H9 (cell line): ENCODE measurements at regions not wholly inside any gene's neighbourhood (a gene's known extent, or its start where the extent isn't known, plus 50 kb on each side); places are given as distances from the start of the nearest gene placed in this dataset.
A peak's percentile ranks its signal among the peaks of the same experiment; 100 is the strongest.

Experiments
- DNase-seq: peaks from one replicate; pipeline ENCODE4 v3.0.0-alpha.2; 2017
- H2AFZ ChIP-seq: one replicate; pipeline ENCODE4 v1.6.1; 2013; ENCODE audit warnings: mild to moderate bottlenecking, low read length, control low read depth, moderate library complexity
- H2AK5ac ChIP-seq: 2 replicates; pipeline ENCODE4 v1.6.1; 2013; ENCODE audit warnings: low read length, control low read depth, mixed read lengths; ENCODE audit not compliant: insufficient read length
- H2BK120ac ChIP-seq: one replicate; pipeline ENCODE4 v1.6.1; 2013; ENCODE audit warnings: low read depth, mild to moderate bottlenecking, low read length, control low read depth, inconsistent platforms; ENCODE audit not compliant: poor library complexity, severe bottlenecking
- H2BK12ac ChIP-seq: 2 replicates; pipeline ENCODE4 v1.6.1; 2013; ENCODE audit warnings: low read length, control low read depth, mixed read lengths, low read depth; ENCODE audit not compliant: insufficient read length
- H2BK15ac ChIP-seq: 2 replicates; pipeline ENCODE4 v1.6.1; 2013; ENCODE audit warnings: low read depth, low read length, control low read depth
- H2BK20ac ChIP-seq: one replicate; pipeline ENCODE4 v1.6.1; 2013; ENCODE audit warnings: low read depth, mild to moderate bottlenecking, low read length, control low read depth, inconsistent platforms; ENCODE audit not compliant: poor library complexity, severe bottlenecking
- H2BK5ac ChIP-seq: 2 replicates; pipeline ENCODE4 v1.6.1; 2013; ENCODE audit warnings: low read length, control low read depth, mixed read lengths; ENCODE audit not compliant: insufficient read length
- H3K14ac ChIP-seq: 2 replicates; pipeline ENCODE4 v1.6.1; 2013; ENCODE audit warnings: low read length, control low read depth; ENCODE audit not compliant: insufficient read depth
- H3K18ac ChIP-seq: 2 replicates; pipeline ENCODE4 v1.6.1; 2013; ENCODE audit warnings: low read depth, mild to moderate bottlenecking, mixed read lengths, low read length, control low read depth; ENCODE audit not compliant: insufficient read length
- H3K23ac ChIP-seq: 2 replicates; pipeline ENCODE4 v1.6.1; 2013; ENCODE audit warnings: low read length, control low read depth, mixed read lengths, low read depth; ENCODE audit not compliant: insufficient read length
- H3K23me2 ChIP-seq: 2 replicates; pipeline ENCODE4 v1.6.1; 2013; ENCODE audit warnings: low read depth, mild to moderate bottlenecking, mixed read lengths, low read length, control low read depth; ENCODE audit not compliant: insufficient read length, poor library complexity, severe bottlenecking
- H3K27ac ChIP-seq: 2 replicates; pipeline ENCODE4 v1.5.1; 2013; ENCODE audit warnings: low read length, control low read depth, mixed read lengths, low read depth; ENCODE audit not compliant: insufficient read length
- H3K27me3 ChIP-seq: 2 replicates; pipeline ENCODE4 v1.6.1; 2013; ENCODE audit warnings: low read length, control low read depth, inconsistent platforms; ENCODE audit not compliant: insufficient read depth
- H3K4ac ChIP-seq: 2 replicates; pipeline ENCODE4 v1.6.1; 2013; ENCODE audit warnings: low read depth, mild to moderate bottlenecking, control low read depth, inconsistent platforms, low read length, moderate library complexity
- H3K4me1 ChIP-seq: 2 replicates; pipeline ENCODE4 v1.6.1; 2013; ENCODE audit warnings: low read length, control low read depth, inconsistent platforms; ENCODE audit not compliant: insufficient read depth
- H3K4me2 ChIP-seq: 2 replicates; pipeline ENCODE4 v1.6.1; 2013; ENCODE audit warnings: low read length, control low read depth, mixed read lengths; ENCODE audit not compliant: insufficient read length, insufficient read depth
- H3K56ac ChIP-seq: 2 replicates; pipeline ENCODE4 v1.6.1; 2013; ENCODE audit warnings: low read depth, mild to moderate bottlenecking, mixed read lengths, low read length, control low read depth; ENCODE audit not compliant: insufficient read length
- H3K79me1 ChIP-seq: 2 replicates; pipeline ENCODE4 v1.6.1; 2013; ENCODE audit warnings: low read depth, mild to moderate bottlenecking, moderate library complexity, low read length, control low read depth, inconsistent platforms; ENCODE audit not compliant: insufficient read depth, poor library complexity, severe bottlenecking
- H3K79me2 ChIP-seq: 2 replicates; pipeline ENCODE4 v1.6.1; 2013; ENCODE audit warnings: low read length, control low read depth, inconsistent platforms; ENCODE audit not compliant: insufficient read depth
- H3K9ac ChIP-seq: 2 replicates; pipeline ENCODE4 v1.6.1; 2013; ENCODE audit warnings: low read length, control low read depth, mixed read lengths; ENCODE audit not compliant: insufficient read length; ENCODE audit errors: extremely low read depth
- H3K9me3 ChIP-seq: one replicate; pipeline ENCODE4 v1.6.1; 2013; ENCODE audit warnings: low read depth, low read length, inconsistent platforms; ENCODE audit not compliant: control insufficient read depth
- H3T11ph ChIP-seq: one replicate; pipeline ENCODE4 v1.6.1; 2013; ENCODE audit warnings: mild to moderate bottlenecking, low read length, control low read depth, inconsistent platforms
- H4K20me1 ChIP-seq: one replicate; pipeline ENCODE4 v1.6.1; 2013; ENCODE audit not compliant: control insufficient read depth, insufficient read length, insufficient read depth
- H4K5ac ChIP-seq: 2 replicates; pipeline ENCODE4 v1.6.1; 2013; ENCODE audit warnings: low read depth, mild to moderate bottlenecking, mixed read lengths, low read length, control low read depth; ENCODE audit not compliant: insufficient read length
- H4K8ac ChIP-seq: replicated peaks from 2 replicates; pipeline ENCODE4 v1.6.1; 2013; ENCODE audit warnings: low read length, control low read depth, mixed read lengths, low read depth; ENCODE audit not compliant: insufficient read length
- H4K91ac ChIP-seq: 2 replicates; pipeline ENCODE4 v1.6.1; 2013; ENCODE audit warnings: low read depth, mild to moderate bottlenecking, moderate library complexity, mixed read lengths, low read length, control low read depth; ENCODE audit not compliant: insufficient read length
- H3K27ac Mint-ChIP-seq, 3 experiments: 2 replicates in 2 of 3; 3 replicates in 1 of 3; pipeline ENCODE4 v1.8.0; 2020 to 2021; ENCODE audit warnings: mixed read lengths in 3 of 3, mild to moderate bottlenecking in 1 of 3, moderate library complexity in 1 of 3
- H3K27me3 Mint-ChIP-seq: 2 replicates; pipeline ENCODE4 v1.8.0; 2021; ENCODE audit warnings: low read depth, mild to moderate bottlenecking, moderate library complexity, mixed read lengths
- H3K36me3 Mint-ChIP-seq, 3 experiments: 2 replicates in 2 of 3; 3 replicates in 1 of 3; pipeline ENCODE4 v1.8.0; 2020 to 2021; ENCODE audit warnings: low read depth in 3 of 3, mixed read lengths in 3 of 3; ENCODE audit not compliant: insufficient read depth in 1 of 3
- H3K4me1 Mint-ChIP-seq, 2 experiments: 2 replicates each; pipeline ENCODE4 v1.8.0; 2020; ENCODE audit warnings: mixed read lengths in 2 of 2
- H3K4me3 Mint-ChIP-seq, 2 experiments: 2 replicates in 1 of 2; 3 replicates in 1 of 2; pipeline ENCODE4 v1.8.0; 2020 to 2021; ENCODE audit warnings: mild to moderate bottlenecking in 2 of 2, mixed read lengths in 2 of 2, moderate library complexity in 1 of 2
- H3K9me3 Mint-ChIP-seq, 2 experiments: 2 replicates in 1 of 2; 3 replicates in 1 of 2; pipeline ENCODE4 v1.8.0; 2020; ENCODE audit warnings: mild to moderate bottlenecking in 2 of 2, mixed read lengths in 2 of 2, moderate library complexity in 1 of 2
- WGBS: extraction: QIAGEN DNeasy Blood & Tissue Kit; methylation state at CpG from one replicate; pipeline ENCODE4 v1.1.7; 2013; ENCODE audit warnings: missing lambda C conversion rate, low lambda C conversion rate, mixed read lengths; ENCODE audit not compliant: insufficient read length; ENCODE audit errors: extremely low coverage; 5-methylcytosine and 5-hydroxymethylcytosine counted together
- TF ChIP-seq, protein P1 (sequence below): fragments of 200-600 bp; sonication (generic); conservative IDR thresholded peaks from 3 replicates; pipeline ENCODE4 v1.8.0; 2021; ENCODE audit warnings: antibody characterized with exemption, mild to moderate bottlenecking

DNA sequence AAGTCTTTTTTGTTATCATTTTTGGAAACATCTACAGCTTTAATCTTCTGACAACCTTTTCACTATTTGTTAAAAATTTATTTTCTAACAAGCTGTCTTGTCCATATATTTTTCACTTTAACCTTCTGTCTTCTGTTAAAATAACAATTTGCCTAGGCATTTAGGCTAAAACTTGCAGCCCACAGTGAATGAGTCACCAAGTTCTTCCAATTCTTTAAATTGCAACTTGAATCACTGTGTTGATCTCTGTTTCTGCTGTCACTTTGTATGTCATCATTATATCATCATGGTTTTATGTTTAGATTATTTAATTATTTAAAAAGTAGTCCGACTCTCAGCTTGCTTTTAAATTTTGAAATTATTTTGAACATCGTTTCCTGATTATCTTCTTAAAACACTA, 473.8 kb upstream of the PTPRD start:
- Histone ChIP-seq H3K9me3 (no peaks in the 10 kb centered on the region), H3K4me1 (no peaks in the 10 kb centered on the region), H3K14ac (no peak overlapping the region), H3K23ac (no peak overlapping the region), H2BK120ac (no peak overlapping the region), H3K79me1 (no peaks in the 10 kb centered on the region), H2BK5ac (no peak overlapping the region), H4K20me1 (no peaks in the 10 kb centered on the region), H3K18ac (no peak overlapping the region), H2BK20ac (no peak overlapping the region), H4K5ac (no peak overlapping the region), H3T11ph (no peak overlapping the region), H4K8ac (no peak overlapping the region), H2AK5ac (no peak overlapping the region), H2BK12ac (no peak overlapping the region), H3K79me2 (no peaks in the 10 kb centered on the region), H4K91ac (no peak overlapping the region), H3K4ac (no peak overlapping the region), H3K27me3 (no peaks in the 10 kb centered on the region), H3K23me2 (no peaks in the 10 kb centered on the region), H3K56ac (no peak overlapping the region), H3K9ac (no peak overlapping the region), H2AFZ (no peak overlapping the region), H3K27ac (no peak overlapping the region), H2BK15ac (no peak overlapping the region), H3K4me2 (no peak overlapping the region)
- TF ChIP-seq, protein P1, sequence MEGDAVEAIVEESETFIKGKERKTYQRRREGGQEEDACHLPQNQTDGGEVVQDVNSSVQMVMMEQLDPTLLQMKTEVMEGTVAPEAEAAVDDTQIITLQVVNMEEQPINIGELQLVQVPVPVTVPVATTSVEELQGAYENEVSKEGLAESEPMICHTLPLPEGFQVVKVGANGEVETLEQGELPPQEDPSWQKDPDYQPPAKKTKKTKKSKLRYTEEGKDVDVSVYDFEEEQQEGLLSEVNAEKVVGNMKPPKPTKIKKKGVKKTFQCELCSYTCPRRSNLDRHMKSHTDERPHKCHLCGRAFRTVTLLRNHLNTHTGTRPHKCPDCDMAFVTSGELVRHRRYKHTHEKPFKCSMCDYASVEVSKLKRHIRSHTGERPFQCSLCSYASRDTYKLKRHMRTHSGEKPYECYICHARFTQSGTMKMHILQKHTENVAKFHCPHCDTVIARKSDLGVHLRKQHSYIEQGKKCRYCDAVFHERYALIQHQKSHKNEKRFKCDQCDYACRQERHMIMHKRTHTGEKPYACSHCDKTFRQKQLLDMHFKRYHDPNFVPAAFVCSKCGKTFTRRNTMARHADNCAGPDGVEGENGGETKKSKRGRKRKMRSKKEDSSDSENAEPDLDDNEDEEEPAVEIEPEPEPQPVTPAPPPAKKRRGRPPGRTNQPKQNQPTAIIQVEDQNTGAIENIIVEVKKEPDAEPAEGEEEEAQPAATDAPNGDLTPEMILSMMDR: no peak
- peaks cover 0 to 4% (median 0%) of the 10 kb centered on the region in 3 experiments; a peak in 1 of 7 replicates for H3K36me3 Mint-ChIP-seq
- no CpG with 5 or more reads among the region's 2 CpGs for WGBS
- DNase-seq: no peak
- no peak overlapping the region for H3K4me3 Mint-ChIP-seq
- H3K4me1 Mint-ChIP-seq: peaks cover 0 to 4% of the 10 kb centered on the region in 2 experiments; a peak in 1 of 4 replicates
- H3K9me3 Mint-ChIP-seq: no peaks in the 10 kb centered on the region
- H3K27ac Mint-ChIP-seq: 0 out of 7 replicates have a peak overlapping the region, but pooled peaks of 1 of the 3 experiments have one; percentile 37
- H3K27me3 Mint-ChIP-seq: no peaks in the 10 kb centered on the region
